HepG2 (cell line): ENCODE measurements at regions not wholly inside any gene's neighbourhood (a gene's known extent, or its start where the extent isn't known, plus 50 kb on each side); places are given as distances from the start of the nearest gene placed in this dataset.

Source experiments
- ATF7-NPFF ChIP-seq: sonication (generic); formaldehyde crosslinking; IDR thresholded peaks from 2 replicates; pipeline ENCODE4 v1.8.1; 2023; ENCODE audit warnings: mild to moderate bottlenecking, low read depth, missing genetic modification reagents, moderate library complexity
- POLR2A ChIP-seq, 2 experiments: IDR thresholded peaks; 2 replicates each; pipeline ENCODE4 v1.6.1; 2011; ENCODE audit warnings: low read depth in 2 of 2, low read length in 2 of 2, mild to moderate bottlenecking in 1 of 2, moderate library complexity in 1 of 2; ENCODE audit not compliant: insufficient read depth in 1 of 2
- STAG1 ChIP-seq: sonication (generic); formaldehyde crosslinking; IDR thresholded peaks from 2 replicates; pipeline ENCODE4 v1.4.0; 2020; ENCODE audit warnings: missing genetic modification reagents
- ZNF101 ChIP-seq: sonication (generic); formaldehyde crosslinking; IDR thresholded peaks from 2 replicates; pipeline ENCODE4 v1.4.0; 2020; ENCODE audit warnings: mild to moderate bottlenecking, low read depth, missing genetic modification reagents, borderline replicate concordance

DNA sequence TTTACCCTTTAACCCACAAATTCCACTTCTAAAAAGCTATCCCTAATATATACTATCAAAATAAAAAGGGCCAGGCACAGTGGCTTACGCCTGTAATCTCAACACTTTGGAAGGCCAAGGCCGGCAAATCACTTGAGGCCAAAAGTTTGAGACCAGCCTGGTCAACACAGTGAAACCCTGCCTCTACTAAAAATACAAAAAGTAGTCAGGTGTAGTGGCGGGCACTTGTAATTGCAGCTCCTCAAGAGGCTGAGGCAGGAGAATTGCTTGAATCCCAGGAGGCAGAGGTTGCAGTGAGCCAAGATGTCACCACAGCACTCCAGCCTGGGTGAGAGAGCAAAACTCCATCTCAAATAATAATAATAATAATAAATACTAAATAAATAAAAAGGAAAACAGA, 82.5 kb downstream of the TRIM27 start:
- TF ChIP-seq ATF7-NPFF (no peak), ZNF101 (CRISPR knock-in tag) (no peak), POLR2A (IDR thresholded peaks at IDR 0.05; ENCODE audit: insufficient read depth in 1 of 2, low read depth in 2 of 2, low read length in 2 of 2) (no peak), STAG1 (no peak)
